KMS-11 (cell line): ENCODE measurements at regions not wholly inside any gene's neighbourhood (a gene's known extent, or its start where the extent isn't known, plus 50 kb on each side); places are given as distances from the start of the nearest gene placed in this dataset.

Experiments used
- H2AFZ ChIP-seq: fragments of 200-600 bp; sonication (generic); 2 replicates; pipeline ENCODE4 v1.6.1; 2016; ENCODE audit warnings: antibody characterized with exemption, mixed run types, low read depth
- H3K27ac ChIP-seq: fragments of 200-600 bp; sonication (generic); 2 replicates; pipeline ENCODE4 v1.6.1; 2016; ENCODE audit warnings: mild to moderate bottlenecking, mixed run types
- H3K27me3 ChIP-seq: fragments of 200-600 bp; sonication (generic); 2 replicates; pipeline ENCODE4 v1.6.1; 2017; ENCODE audit warnings: mild to moderate bottlenecking, low read depth, mixed run types, moderate library complexity; ENCODE audit not compliant: insufficient read depth
- H3K36me3 ChIP-seq: fragments of 200-600 bp; sonication (generic); 2 replicates; pipeline ENCODE4 v1.6.1; 2017; ENCODE audit warnings: mild to moderate bottlenecking, mixed run types; ENCODE audit not compliant: insufficient read depth
- H3K4me1 ChIP-seq: fragments of 200-600 bp; sonication (generic); 2 replicates; pipeline ENCODE4 v1.6.1; 2016; ENCODE audit warnings: mild to moderate bottlenecking, low read depth, mixed run types; ENCODE audit not compliant: poor library complexity, severe bottlenecking
- H3K4me2 ChIP-seq: fragments of 200-600 bp; sonication (generic); 2 replicates; pipeline ENCODE4 v1.7.0; 2016; ENCODE audit warnings: mild to moderate bottlenecking, mixed run types
- H3K4me3 ChIP-seq: fragments of 200-600 bp; sonication (generic); IDR thresholded peaks from 2 replicates; pipeline ENCODE4 v1.6.1; 2017; ENCODE audit warnings: low read depth, low read length, mixed read lengths; ENCODE audit not compliant: insufficient read depth
- H3K79me2 ChIP-seq: fragments of 200-600 bp; sonication (generic); 2 replicates; pipeline ENCODE4 v1.6.1; 2016; ENCODE audit warnings: low read depth, mixed run types; ENCODE audit not compliant: insufficient read depth
- H3K9ac ChIP-seq: fragments of 200-600 bp; sonication (generic); 2 replicates; pipeline ENCODE4 v1.6.1; 2016; ENCODE audit warnings: mild to moderate bottlenecking, mixed run types
- H4K20me1 ChIP-seq: fragments of 200-600 bp; sonication (generic); 2 replicates; pipeline ENCODE4 v1.6.1; 2016; ENCODE audit warnings: mild to moderate bottlenecking, mixed run types; ENCODE audit not compliant: insufficient read depth
- CTCF ChIP-seq: fragments of 200-600 bp; sonication (generic); conservative IDR thresholded peaks from 2 replicates; pipeline ENCODE4 v1.6.1; 2017; ENCODE audit warnings: low read depth, mild to moderate bottlenecking, antibody characterized with exemption, low read length, moderate library complexity, mixed read lengths

GRCh38 chr12:27387473-27387872 lies 54.8 kb downstream of the BMAL2 start:
- no peaks in the 10 kb centered on the region for H3K27me3 ChIP-seq
- no peak for TF ChIP-seq CTCF
- no peaks in the 10 kb centered on the region for H3K36me3 ChIP-seq

GRCh38 chr12:27388650-27389049 lies 56.0 kb downstream of the BMAL2 start:
- no peak overlapping the region for H2AFZ ChIP-seq
- H3K4me3 ChIP-seq: no peak overlapping the region
- H3K79me2 ChIP-seq: no peaks in the 10 kb centered on the region
- H3K27ac ChIP-seq: no peak overlapping the region
- no peak for TF ChIP-seq CTCF
- no peaks in the 10 kb centered on the region for H3K36me3 ChIP-seq
- no peaks in the 10 kb centered on the region for H3K4me1 ChIP-seq
- no peak overlapping the region for H3K9ac ChIP-seq
- H3K4me2 ChIP-seq: no peak overlapping the region
- H3K27me3 ChIP-seq: no peaks in the 10 kb centered on the region
- H4K20me1 ChIP-seq: no peaks in the 10 kb centered on the region

More at GRCh38 chr12:27387473-27387872, 54.8 kb downstream of the BMAL2 start:
- Histone ChIP-seq H3K4me2 (no peak overlapping the region), H4K20me1 (no peaks in the 10 kb centered on the region), H3K27ac (no peak overlapping the region), H3K9ac (no peak overlapping the region), H3K79me2 (no peaks in the 10 kb centered on the region), H3K4me3 (no peak overlapping the region), H2AFZ (no peak overlapping the region), H3K4me1 (no peaks in the 10 kb centered on the region)

DNA sequence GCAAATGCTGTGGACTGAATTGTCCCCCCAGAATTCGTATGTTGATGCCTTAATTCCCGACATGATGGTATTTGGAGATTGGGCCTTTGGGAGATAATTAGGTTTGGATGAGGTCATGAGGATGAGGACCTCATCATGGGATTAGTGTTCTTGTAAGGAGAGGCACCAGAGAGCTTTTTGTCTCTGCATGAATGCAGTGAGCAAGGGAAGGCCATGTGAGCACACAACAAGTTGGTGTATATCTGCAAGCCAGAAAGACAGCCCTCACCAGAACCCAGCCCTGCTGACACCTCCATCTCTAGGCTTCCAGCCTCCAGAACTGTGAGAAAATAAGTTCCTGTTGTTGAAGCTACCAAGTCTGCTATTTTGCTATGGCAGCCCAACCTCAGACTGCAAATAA lies 51.9 kb upstream of the SMCO2 start:
- Histone ChIP-seq H4K20me1 (no peaks in the 10 kb centered on the region), H3K36me3 (no peaks in the 10 kb centered on the region), H3K27ac (no peak overlapping the region), H3K9ac (no peak overlapping the region), H3K4me3 (no peak overlapping the region), H3K4me1 (no peaks in the 10 kb centered on the region), H3K27me3 (no peaks in the 10 kb centered on the region), H2AFZ (no peak overlapping the region), H3K4me2 (no peak overlapping the region), H3K79me2 (no peaks in the 10 kb centered on the region)
- TF ChIP-seq CTCF: no peak

GRCh38 chr12:27396216-27396815 lies 50.2 kb upstream of the SMCO2 start:
- Histone ChIP-seq H2AFZ (no peak overlapping the region), H3K27ac (no peak overlapping the region), H3K27me3 (no peaks in the 10 kb centered on the region), H3K4me2 (no peak overlapping the region), H3K36me3 (no peaks in the 10 kb centered on the region), H3K4me1 (no peaks in the 10 kb centered on the region), H4K20me1 (no peaks in the 10 kb centered on the region), H3K9ac (no peak overlapping the region), H3K4me3 (no peak overlapping the region), H3K79me2 (no peaks in the 10 kb centered on the region)
- TF ChIP-seq CTCF: no peak
